ENCODE measurements at regions not wholly inside any gene's neighbourhood (a gene's known extent, or its start where the extent isn't known, plus 50 kb on each side); places are given as distances from the start of the nearest gene placed in this dataset.

- no peak overlapping the region for H3K4me3 ChIP-seq (ENCODE audit: low read length in 3 of 3)
- no peaks in the 10 kb centered on the region for H3K9me3 ChIP-seq (ENCODE audit: control insufficient read depth in 2 of 3, insufficient read depth in 1 of 3, low read length in 3 of 3)
- no peak overlapping the region for H3K9ac ChIP-seq (ENCODE audit: low read length in 3 of 3)
- H3K36me3 ChIP-seq (ENCODE audit: control insufficient read depth in 2 of 3, insufficient read depth in 3 of 3, low read length in 3 of 3): no peaks in the 10 kb centered on the region
- H3K27ac ChIP-seq (ENCODE audit: low read depth in 2 of 2, low read length in 2 of 2): no peak overlapping the region
- no peak for FAIRE-seq
- intact Hi-C loops (cut with DNase I): no loop called here
- no peaks in the 10 kb centered on the region for H3K27me3 ChIP-seq (ENCODE audit: control insufficient read depth, insufficient read depth, low read length)
- TF ChIP-seq CTCF (IDR thresholded peaks at IDR 0.05; ENCODE audit: borderline replicate concordance, extremely low read depth, insufficient read depth): no peak
- no peaks in the 10 kb centered on the region for H3K4me1 ChIP-seq (ENCODE audit: control insufficient read depth in 2 of 3, insufficient read depth in 2 of 3, low read depth in 1 of 3, low read length in 3 of 3)
- peak in 2 of 5 donors; percentile 59 to 85 for DNase-seq
Observed at GRCh38 chr4:74640111-74640903, 154.0 kb downstream of the BTC start.

- Histone ChIP-seq H3K9me3 (ENCODE audit: control insufficient read depth in 2 of 3, insufficient read depth in 1 of 3, low read length in 3 of 3) (no peaks in the 10 kb centered on the region), H3K9ac (ENCODE audit: low read length in 3 of 3) (no peak overlapping the region), H3K27ac (ENCODE audit: low read depth in 2 of 2, low read length in 2 of 2) (no peak overlapping the region), H3K4me1 (ENCODE audit: control insufficient read depth in 2 of 3, insufficient read depth in 2 of 3, low read depth in 1 of 3, low read length in 3 of 3) (no peaks in the 10 kb centered on the region), H3K36me3 (ENCODE audit: control insufficient read depth in 2 of 3, insufficient read depth in 3 of 3, low read length in 3 of 3) (no peaks in the 10 kb centered on the region), H3K4me3 (ENCODE audit: low read length in 3 of 3) (no peak overlapping the region), H3K27me3 (ENCODE audit: control insufficient read depth, insufficient read depth, low read length) (no peaks in the 10 kb centered on the region)
- intact Hi-C loops (cut with DNase I): no loop called here
- no peak for TF ChIP-seq CTCF (IDR thresholded peaks at IDR 0.05; ENCODE audit: borderline replicate concordance, extremely low read depth, insufficient read depth)
- no peak for FAIRE-seq
- DNase-seq: no peak
Observed at GRCh38 chr4:74642006-74642405, 152.3 kb downstream of the BTC start.

GRCh38 chr4:74649193-74649592, 145.1 kb downstream of the BTC start:
- H3K27me3 ChIP-seq (ENCODE audit: control insufficient read depth, insufficient read depth, low read length): no peaks in the 10 kb centered on the region
- FAIRE-seq (no peak), DNase-seq (no peak)
- H3K9me3 ChIP-seq (ENCODE audit: control insufficient read depth in 2 of 3, insufficient read depth in 1 of 3, low read length in 3 of 3): no peaks in the 10 kb centered on the region
- H3K36me3 ChIP-seq (ENCODE audit: control insufficient read depth in 2 of 3, insufficient read depth in 3 of 3, low read length in 3 of 3): no peaks in the 10 kb centered on the region
- intact Hi-C loops (cut with DNase I): no loop called here
- no peak for TF ChIP-seq CTCF (IDR thresholded peaks at IDR 0.05; ENCODE audit: borderline replicate concordance, extremely low read depth, insufficient read depth)
- no peak overlapping the region for H3K27ac ChIP-seq (ENCODE audit: low read depth in 2 of 2, low read length in 2 of 2)
- H3K4me3 ChIP-seq (ENCODE audit: low read length in 3 of 3): no peak overlapping the region
- H3K4me1 ChIP-seq (ENCODE audit: control insufficient read depth in 2 of 3, insufficient read depth in 2 of 3, low read depth in 1 of 3, low read length in 3 of 3): no peaks in the 10 kb centered on the region
- no peak overlapping the region for H3K9ac ChIP-seq (ENCODE audit: low read length in 3 of 3)
